ENCODE measurements at regions not wholly inside any gene's neighbourhood (a gene's known extent, or its start where the extent isn't known, plus 50 kb on each side); places are given as distances from the start of the nearest gene placed in this dataset.

GRCh38 chr15:25969886-25970285, 106.8 kb upstream of the ATP10A start:
- H3K4me1 ChIP-seq (ENCODE audit: insufficient read depth), result no peaks in the 10 kb centered on the region
- intact Hi-C loops (cut with DNase I), result no loop called here
- no peaks in the 10 kb centered on the region for H3K36me3 ChIP-seq
- H3K9me3 ChIP-seq, result no peaks in the 10 kb centered on the region
- H3K4me3 ChIP-seq, result no peak overlapping the region
- no peak for DNase-seq
- WGBS, 3 donors, result 53 to 78% (median 73%) methylated on average over 4 of the region's 4 CpGs
- H3K27ac ChIP-seq, result no peak overlapping the region
- no peaks in the 10 kb centered on the region for H3K27me3 ChIP-seq
- no peak for TF ChIP-seq CTCF (IDR thresholded peaks at IDR 0.05)
- no peak for TF ChIP-seq EP300 (IDR thresholded peaks at IDR 0.05)
- TF ChIP-seq POLR2A (IDR thresholded peaks at IDR 0.05), result no peak

DNA sequence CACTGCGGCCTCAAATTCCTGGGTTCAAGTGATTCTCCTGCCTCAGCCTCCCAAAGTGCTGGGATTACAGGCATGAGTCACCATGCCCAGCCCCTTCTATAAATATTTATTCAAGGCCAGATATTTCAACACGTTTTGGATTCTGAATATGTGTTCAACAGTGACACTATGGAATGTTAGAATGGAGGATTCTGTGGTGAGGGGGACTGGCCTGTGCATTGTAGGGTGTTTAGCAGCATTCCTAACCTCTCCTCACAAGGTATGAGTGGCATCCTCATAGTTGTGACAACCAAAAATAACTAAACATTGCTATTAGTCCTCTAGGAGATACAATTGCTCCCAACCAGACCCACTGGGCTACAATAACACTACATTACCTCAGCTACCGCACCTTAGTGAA, 104.0 kb upstream of the ATP10A start:
- Histone ChIP-seq H3K9me3 (no peaks in the 10 kb centered on the region), H3K4me3 (no peak overlapping the region), H3K4me1 (ENCODE audit: insufficient read depth) (no peaks in the 10 kb centered on the region), H3K27me3 (no peaks in the 10 kb centered on the region), H3K36me3 (no peaks in the 10 kb centered on the region), H3K27ac (no peak overlapping the region)
- no peak for TF ChIP-seq POLR2A (IDR thresholded peaks at IDR 0.05)
- no peak for TF ChIP-seq EP300 (IDR thresholded peaks at IDR 0.05)
- no peak for TF ChIP-seq CTCF (IDR thresholded peaks at IDR 0.05)
- 66 to 80% (median 68%) methylated on average over 3 of the region's 3 CpGs for WGBS, 3 donors
- DNase-seq, result no peak
- intact Hi-C loops (cut with DNase I), result no loop called here

DNA sequence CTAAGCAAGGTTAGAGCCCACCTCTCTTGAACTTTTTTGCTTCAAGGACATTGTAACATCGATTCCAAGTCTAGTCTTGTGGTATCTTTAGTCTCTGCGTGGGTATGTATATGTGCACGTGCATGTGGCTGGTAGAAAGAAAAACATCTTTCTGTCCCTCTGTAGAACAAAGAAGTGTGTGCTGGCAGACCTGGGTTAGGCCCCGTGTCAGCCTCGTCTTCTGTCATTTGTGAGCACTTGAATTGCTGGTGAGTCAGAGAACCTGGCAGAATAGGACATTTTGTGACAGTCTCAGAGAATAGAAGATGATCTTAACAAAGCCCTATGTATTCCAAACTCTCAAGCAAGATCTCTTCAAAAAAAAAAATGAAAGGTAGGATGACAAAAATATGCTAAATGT, 102.2 kb upstream of the ATP10A start:
- DNase-seq, result no peak
- Histone ChIP-seq H3K4me3 (no peak overlapping the region), H3K27me3 (no peaks in the 10 kb centered on the region), H3K4me1 (ENCODE audit: insufficient read depth) (no peaks in the 10 kb centered on the region), H3K9me3 (no peaks in the 10 kb centered on the region), H3K27ac (no peak overlapping the region), H3K36me3 (no peaks in the 10 kb centered on the region)
- 49 to 66% (median 60%) methylated on average over 5 of the region's 5 CpGs for WGBS, 3 donors
- intact Hi-C loops (cut with DNase I), result no loop called here
- no peak for TF ChIP-seq EP300 (IDR thresholded peaks at IDR 0.05)
- TF ChIP-seq POLR2A (IDR thresholded peaks at IDR 0.05), result no peak
- TF ChIP-seq CTCF (IDR thresholded peaks at IDR 0.05), result no peak

- H3K27ac ChIP-seq, result no peak overlapping the region
- intact Hi-C loops (cut with DNase I), result no loop called here
- WGBS, 3 donors, result 80 to 87% (median 84%) methylated on average over 5 of the region's 5 CpGs
- H3K27me3 ChIP-seq, result no peaks in the 10 kb centered on the region
- TF ChIP-seq CTCF (IDR thresholded peaks at IDR 0.05) (no peak), EP300 (IDR thresholded peaks at IDR 0.05) (no peak), POLR2A (IDR thresholded peaks at IDR 0.05) (no peak)
- H3K9me3 ChIP-seq, result no peaks in the 10 kb centered on the region
- H3K4me1 ChIP-seq (ENCODE audit: insufficient read depth), result no peaks in the 10 kb centered on the region
- no peaks in the 10 kb centered on the region for H3K36me3 ChIP-seq
- H3K4me3 ChIP-seq, result no peak overlapping the region
- no peak for DNase-seq
Observed at GRCh38 chr15:25960273-25960672, 97.1 kb upstream of the ATP10A start.

DNA sequence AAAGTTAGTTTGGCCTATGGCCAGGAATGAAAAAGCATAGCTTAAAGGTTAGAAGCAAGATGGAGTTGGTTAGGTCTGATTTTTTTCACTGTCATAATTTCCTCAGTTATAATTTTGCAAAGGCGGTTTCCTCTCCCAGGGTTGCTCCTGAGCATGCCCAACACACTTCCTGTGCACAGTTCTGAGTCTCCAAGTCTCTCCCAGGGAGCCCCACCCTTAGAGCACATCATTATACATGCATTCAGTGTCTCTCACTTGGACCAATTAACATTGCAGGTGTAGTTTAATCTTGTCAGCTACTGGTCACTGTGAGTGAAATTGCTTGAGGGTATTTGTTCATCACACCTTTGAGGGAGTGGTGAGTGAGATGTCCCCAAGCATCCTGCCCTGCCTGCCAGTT, 96.0 kb upstream of the ATP10A start:
- Histone ChIP-seq H3K4me3 (no peak overlapping the region), H3K36me3 (no peaks in the 10 kb centered on the region), H3K27me3 (no peaks in the 10 kb centered on the region), H3K4me1 (ENCODE audit: insufficient read depth) (no peaks in the 10 kb centered on the region), H3K9me3 (no peaks in the 10 kb centered on the region), H3K27ac (no peak overlapping the region)
- no peak for DNase-seq
- TF ChIP-seq POLR2A (IDR thresholded peaks at IDR 0.05), result no peak
- no peak for TF ChIP-seq EP300 (IDR thresholded peaks at IDR 0.05)
- TF ChIP-seq CTCF (IDR thresholded peaks at IDR 0.05), result no peak
- intact Hi-C loops (cut with DNase I), result no loop called here
- 36 to 59% (median 51%) methylated on average over 1 of the region's 1 CpG for WGBS, 3 donors
